Gastroesophageal sphincter (tissue), 4 donors: ENCODE measurements at regions not wholly inside any gene's neighbourhood (a gene's known extent, or its start where the extent isn't known, plus 50 kb on each side); places are given as distances from the start of the nearest gene placed in this dataset.

Experiments
- ATAC-seq: fragments of 150-250 bp; one replicate; pipeline ENCODE4 v1.9.1; 2016; ENCODE audit warnings: mild to moderate bottlenecking, moderate library complexity
- H3K27ac ChIP-seq, 4 donors: fragments of 200-600 bp; sonication (generic) in 3 of 4; 1 replicate in 3 of 4; 2 replicates in 1 of 4; pipeline ENCODE4 v1.5.1; 2016 to 2019
- H3K27me3 ChIP-seq: fragments of 200-600 bp; sonication (generic); one replicate; pipeline ENCODE4 v1.5.1; 2019
- H3K36me3 ChIP-seq, 2 donors: fragments of 200-600 bp; sonication (generic); one replicate each; pipeline ENCODE4 v1.5.1; 2019; ENCODE audit warnings: control low read depth in 1 of 2
- H3K4me1 ChIP-seq, 3 donors: fragments of 200-600 bp; sonication (generic); 1 replicate in 2 of 3; 2 replicates in 1 of 3; pipeline ENCODE4 v1.5.1; 2016 to 2019; ENCODE audit warnings: control low read depth in 2 of 3
- H3K4me3 ChIP-seq, 2 donors: fragments of 200-600 bp; sonication (generic); one replicate each; pipeline ENCODE4 v1.5.1; 2019; ENCODE audit warnings: mild to moderate bottlenecking in 1 of 2, moderate library complexity in 1 of 2
- H3K9me3 ChIP-seq, 3 donors: fragments of 200-600 bp; sonication (generic); one replicate each; pipeline ENCODE4 v1.5.1; 2017 to 2019; ENCODE audit warnings: control low read depth in 2 of 3
- EP300 ChIP-seq: sonication (generic); formaldehyde crosslinking; IDR thresholded peaks from one replicate; pipeline ENCODE4 v1.6.1; 2017; ENCODE audit warnings: antibody characterized with exemption, mild to moderate bottlenecking
- POLR2A ChIP-seq, 2 donors: fragments of 450-650 bp; IDR thresholded peaks; one replicate each; pipeline ENCODE4 v1.6.1; 2017; ENCODE audit warnings: antibody characterized with exemption in 2 of 2, mild to moderate bottlenecking in 2 of 2, moderate library complexity in 1 of 2
- POLR2AphosphoS5 ChIP-seq: sonication (generic); formaldehyde crosslinking; IDR thresholded peaks from one replicate; pipeline ENCODE4 v1.6.1; 2017; ENCODE audit warnings: antibody characterized with exemption
- WGBS, 2 donors: methylation state at CpG; one replicate each; pipeline ENCODE4 v1.1.5; 2018; ENCODE audit warnings: low coverage in 1 of 2; 5-methylcytosine and 5-hydroxymethylcytosine counted together
- TF ChIP-seq, protein P1 (sequence below), 4 experiments: fragments of 200-600 bp in 2 of 4; fragments of 450-650 bp in 2 of 4; sonication (generic) in 1 of 4; IDR thresholded peaks; one replicate each; pipeline ENCODE4 v1.5.1; 2017 to 2019; ENCODE audit warnings: antibody characterized with exemption in 4 of 4, mild to moderate bottlenecking in 2 of 4, moderate library complexity in 2 of 4

DNA sequence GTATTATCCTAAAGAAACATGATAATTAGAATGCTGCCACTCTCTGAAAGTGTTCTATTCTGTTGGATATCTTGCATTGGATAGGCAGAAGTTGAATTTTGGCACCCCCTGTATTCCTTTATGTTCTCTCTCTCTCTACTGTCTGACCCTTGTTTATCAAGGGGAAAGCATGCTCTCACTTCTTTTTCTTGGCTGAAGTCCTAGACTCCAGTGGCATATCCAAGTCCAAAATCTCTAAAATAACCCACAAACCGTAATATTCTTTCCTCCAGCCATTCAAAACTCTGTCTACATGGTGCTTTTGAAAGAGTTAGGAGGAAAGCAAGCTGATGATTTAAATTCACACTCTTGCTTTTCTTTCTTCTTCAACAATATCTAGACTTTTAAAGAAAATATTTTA lies 669.7 kb downstream of the TDRD15 start:
- Histone ChIP-seq H3K4me3 (no peak overlapping the region), H3K27me3 (no peaks in the 10 kb centered on the region), H3K27ac (no peak overlapping the region), H3K36me3 (no peaks in the 10 kb centered on the region), H3K4me1 (no peaks in the 10 kb centered on the region), H3K9me3 (no peaks in the 10 kb centered on the region)
- ATAC-seq = no peak
- WGBS, 2 donors = 0 to 21% methylated on average over 1 of the region's 1 CpG
- TF ChIP-seq, protein P1, sequence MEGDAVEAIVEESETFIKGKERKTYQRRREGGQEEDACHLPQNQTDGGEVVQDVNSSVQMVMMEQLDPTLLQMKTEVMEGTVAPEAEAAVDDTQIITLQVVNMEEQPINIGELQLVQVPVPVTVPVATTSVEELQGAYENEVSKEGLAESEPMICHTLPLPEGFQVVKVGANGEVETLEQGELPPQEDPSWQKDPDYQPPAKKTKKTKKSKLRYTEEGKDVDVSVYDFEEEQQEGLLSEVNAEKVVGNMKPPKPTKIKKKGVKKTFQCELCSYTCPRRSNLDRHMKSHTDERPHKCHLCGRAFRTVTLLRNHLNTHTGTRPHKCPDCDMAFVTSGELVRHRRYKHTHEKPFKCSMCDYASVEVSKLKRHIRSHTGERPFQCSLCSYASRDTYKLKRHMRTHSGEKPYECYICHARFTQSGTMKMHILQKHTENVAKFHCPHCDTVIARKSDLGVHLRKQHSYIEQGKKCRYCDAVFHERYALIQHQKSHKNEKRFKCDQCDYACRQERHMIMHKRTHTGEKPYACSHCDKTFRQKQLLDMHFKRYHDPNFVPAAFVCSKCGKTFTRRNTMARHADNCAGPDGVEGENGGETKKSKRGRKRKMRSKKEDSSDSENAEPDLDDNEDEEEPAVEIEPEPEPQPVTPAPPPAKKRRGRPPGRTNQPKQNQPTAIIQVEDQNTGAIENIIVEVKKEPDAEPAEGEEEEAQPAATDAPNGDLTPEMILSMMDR (IDR thresholded peaks at IDR 0.05) = no peak
- no peak for TF ChIP-seq POLR2AphosphoS5
- no peak for TF ChIP-seq EP300
- TF ChIP-seq POLR2A (IDR thresholded peaks at IDR 0.05) = no peak

DNA sequence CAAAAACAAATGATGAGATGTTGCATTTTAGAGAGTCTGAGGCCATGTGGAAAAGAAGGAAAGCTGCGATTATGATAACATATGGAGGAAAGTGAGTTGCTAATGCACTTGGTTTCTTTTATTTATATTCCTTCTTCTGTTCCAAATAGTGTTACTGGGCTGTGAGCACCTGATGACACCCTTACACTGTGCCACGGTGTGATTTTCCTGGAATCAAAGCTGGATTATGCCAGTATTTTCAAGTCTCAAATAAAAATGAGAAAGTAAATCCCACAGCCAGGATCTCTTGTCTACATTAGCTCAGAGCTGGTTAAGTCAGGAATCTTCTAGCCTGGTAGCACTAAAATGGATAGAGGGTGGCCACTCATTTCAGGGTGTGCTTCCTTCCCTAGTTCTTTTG lies 670.8 kb downstream of the TDRD15 start:
- WGBS, 2 donors = 67 to 73% methylated on average over 2 of the region's 2 CpGs
- ATAC-seq = no peak

DNA sequence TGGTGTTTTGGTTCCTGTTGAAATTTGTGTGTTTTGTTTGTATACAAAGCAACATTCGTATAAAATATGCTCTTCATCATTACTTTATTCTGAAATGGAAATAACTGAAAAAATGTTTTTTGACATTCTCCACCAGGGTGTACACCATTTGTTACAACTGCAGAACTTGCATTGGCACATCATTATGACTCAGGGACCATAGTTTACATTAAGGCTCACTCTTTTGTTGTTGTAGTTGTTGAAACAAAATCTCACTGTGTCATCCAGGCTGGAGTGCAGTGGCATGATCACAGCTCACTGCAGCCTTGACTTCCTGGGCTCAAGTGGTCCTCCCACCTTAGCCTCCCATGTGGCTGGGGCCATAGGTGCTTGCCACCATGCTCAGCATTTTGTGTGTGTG lies 676.6 kb downstream of the TDRD15 start:
- Histone ChIP-seq H3K36me3 (no peaks in the 10 kb centered on the region), H3K4me1 (no peaks in the 10 kb centered on the region), H3K27ac (no peak overlapping the region), H3K27me3 (no peaks in the 10 kb centered on the region), H3K9me3 (no peaks in the 10 kb centered on the region), H3K4me3 (no peak overlapping the region)
- no peak for ATAC-seq
- TF ChIP-seq EP300 = no peak
- 54 to 71% methylated on average over 1 of the region's 1 CpG for WGBS, 2 donors

More for the DNA sequence above, 670.8 kb downstream of the TDRD15 start:
- H3K4me3 ChIP-seq = no peak overlapping the region
- no peaks in the 10 kb centered on the region for H3K36me3 ChIP-seq
- no peaks in the 10 kb centered on the region for H3K4me1 ChIP-seq
- H3K27me3 ChIP-seq = no peaks in the 10 kb centered on the region
- H3K27ac ChIP-seq = no peak overlapping the region
- TF ChIP-seq POLR2A (IDR thresholded peaks at IDR 0.05) = no peak
- TF ChIP-seq POLR2AphosphoS5 = no peak
- TF ChIP-seq, protein P1 (IDR thresholded peaks at IDR 0.05) = no peak
- TF ChIP-seq EP300 = no peak
- no peaks in the 10 kb centered on the region for H3K9me3 ChIP-seq

DNA sequence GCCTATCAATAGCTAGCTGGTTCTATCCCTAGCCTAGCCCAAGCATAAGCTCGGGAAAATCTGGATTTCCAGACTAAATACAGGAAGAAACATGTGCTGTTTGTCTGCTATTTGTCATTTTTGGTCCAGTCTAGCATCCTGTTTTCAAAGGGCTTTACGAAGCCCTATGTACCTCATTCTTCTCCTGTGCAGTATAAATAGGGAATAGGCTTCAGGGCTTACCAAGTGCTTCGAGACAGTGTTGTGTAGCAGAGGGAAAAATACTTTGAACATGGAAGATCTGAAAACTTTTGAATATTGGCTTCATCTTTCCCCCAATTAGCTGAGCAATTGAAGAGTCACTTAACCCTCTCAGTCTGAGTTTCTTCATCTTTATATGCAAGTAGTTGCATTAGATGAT lies 679.8 kb downstream of the TDRD15 start:
- Histone ChIP-seq H3K9me3 (no peaks in the 10 kb centered on the region), H3K27me3 (no peaks in the 10 kb centered on the region), H3K36me3 (no peaks in the 10 kb centered on the region), H3K4me1 (no peaks in the 10 kb centered on the region), H3K4me3 (no peak overlapping the region), H3K27ac (no peak overlapping the region)
- WGBS, 2 donors = 52 to 77% methylated on average over 3 of the region's 3 CpGs
- no peak for ATAC-seq
- TF ChIP-seq EP300 = no peak
- no peak for TF ChIP-seq POLR2AphosphoS5
- no peak for TF ChIP-seq POLR2A (IDR thresholded peaks at IDR 0.05)
- TF ChIP-seq, protein P1 (IDR thresholded peaks at IDR 0.05) = no peak

DNA sequence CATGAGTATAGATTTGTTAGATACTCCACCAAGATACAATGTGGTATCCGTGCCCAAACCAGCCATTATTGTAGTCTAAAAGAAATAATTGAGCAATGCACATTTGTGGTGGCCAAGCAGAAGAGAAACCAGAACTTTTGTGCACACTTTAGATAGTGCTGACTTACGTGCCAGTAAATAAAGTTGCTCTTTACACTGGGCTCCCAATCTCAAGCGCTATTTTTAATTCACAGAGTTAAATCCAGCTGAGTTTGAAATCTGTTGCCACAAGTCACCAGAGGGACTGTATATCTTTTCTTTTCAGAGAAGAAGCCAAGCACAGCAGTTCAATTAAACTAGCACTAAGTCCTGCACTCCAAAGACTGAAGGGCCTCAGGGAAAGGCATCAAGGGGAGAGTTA lies 680.4 kb downstream of the TDRD15 start:
- no peak overlapping the region for H3K27ac ChIP-seq

More for the DNA sequence above, 680.4 kb downstream of the TDRD15 start:
- no peak overlapping the region for H3K4me3 ChIP-seq
- WGBS, 2 donors = 79 to 80% methylated on average over 1 to 3 of the region's 3 CpGs
- no peaks in the 10 kb centered on the region for H3K9me3 ChIP-seq
- no peaks in the 10 kb centered on the region for H3K27me3 ChIP-seq
- no peaks in the 10 kb centered on the region for H3K4me1 ChIP-seq
- no peak for TF ChIP-seq POLR2A (IDR thresholded peaks at IDR 0.05)
- TF ChIP-seq POLR2AphosphoS5 = no peak
- TF ChIP-seq EP300 = no peak
- TF ChIP-seq, protein P1 (IDR thresholded peaks at IDR 0.05) = no peak
- no peaks in the 10 kb centered on the region for H3K36me3 ChIP-seq
- no peak for ATAC-seq
